Lower leg skin (tissue), 4 donors: ENCODE measurements at regions not wholly inside any gene's neighbourhood (a gene's known extent, or its start where the extent isn't known, plus 50 kb on each side); places are given as distances from the start of the nearest gene placed in this dataset.

Experiments used
- DNase-seq, 2 donors: peaks; one replicate each; pipeline ENCODE4 v3.0.0-alpha.2; 2019; ENCODE audit warnings: low spot score in 2 of 2
- H3K4me3 ChIP-seq: fragments of 200-600 bp; sonication (generic); 2 replicates; pipeline ENCODE4 v1.5.1; 2017; ENCODE audit warnings: mild to moderate bottlenecking, low read depth; ENCODE audit not compliant: poor library complexity, severe bottlenecking
- CTCF ChIP-seq, 3 donors: fragments of 450-650 bp; IDR thresholded peaks; one replicate each; pipeline ENCODE4 v1.5.1; 2016; ENCODE audit warnings: antibody characterized with exemption in 3 of 3, mild to moderate bottlenecking in 3 of 3, moderate library complexity in 2 of 3
- POLR2A ChIP-seq, 2 donors: fragments of 450-650 bp; IDR thresholded peaks; one replicate each; pipeline ENCODE4 v1.6.1; 2016 to 2017; ENCODE audit warnings: antibody characterized with exemption in 2 of 2, mild to moderate bottlenecking in 1 of 2, moderate library complexity in 1 of 2
- WGBS, 2 donors: methylation state at CpG; one replicate each; pipeline ENCODE4 v1.1.5; 2018; 5-methylcytosine and 5-hydroxymethylcytosine counted together
- intact Hi-C: fragments of 100-400 bp; cut with DNase I; formaldehyde crosslinking; loops from one replicate; pipeline ENCODE4 v1.15.0; 2023; ENCODE audit warnings: low total_unique reads

GRCh38 chr13:79097201-79097600, 308.9 kb downstream of the RBM26 start:
- TF ChIP-seq CTCF (IDR thresholded peaks at IDR 0.05), result no peak
- TF ChIP-seq POLR2A (IDR thresholded peaks at IDR 0.05), result no peak
- H3K4me3 ChIP-seq, result no peak overlapping the region
- intact Hi-C loops, result no loop called here
- 73 to 88% methylated on average over 1 of the region's 1 CpG for WGBS, 2 donors
- no peak for DNase-seq

- WGBS, 2 donors, result 15 to 20% methylated on average over 1 of the region's 1 CpG
- intact Hi-C loops, result no loop called here
- DNase-seq, result no peak
- TF ChIP-seq POLR2A (IDR thresholded peaks at IDR 0.05), result no peak
- TF ChIP-seq CTCF (IDR thresholded peaks at IDR 0.05), result no peak
- no peak overlapping the region for H3K4me3 ChIP-seq
Measured at GRCh38 chr13:79096099-79096498, 310.0 kb downstream of the RBM26 start.

GRCh38 chr13:79090552-79091124, 315.4 kb downstream of the RBM26 start:
- 74 to 76% methylated on average over 4 of the region's 4 CpGs for WGBS, 2 donors
- intact Hi-C loops, result no loop called here
- no peak for DNase-seq
- no peak for TF ChIP-seq POLR2A (IDR thresholded peaks at IDR 0.05)
- no peak for TF ChIP-seq CTCF (IDR thresholded peaks at IDR 0.05)
- no peak overlapping the region for H3K4me3 ChIP-seq

- TF ChIP-seq POLR2A (IDR thresholded peaks at IDR 0.05) (no peak), CTCF (IDR thresholded peaks at IDR 0.05) (no peak)
- 48 to 53% methylated on average over 4 of the region's 4 CpGs for WGBS, 2 donors
- no peak overlapping the region for H3K4me3 ChIP-seq
- intact Hi-C loops, result no loop called here
- DNase-seq, result no peak
Measured at GRCh38 chr13:79084802-79085424, 321.1 kb downstream of the RBM26 start.

GRCh38 chr13:79081942-79082341, 324.1 kb downstream of the RBM26 start:
- no peak for DNase-seq
- H3K4me3 ChIP-seq, result no peak overlapping the region
- TF ChIP-seq POLR2A (IDR thresholded peaks at IDR 0.05), result no peak
- TF ChIP-seq CTCF (IDR thresholded peaks at IDR 0.05), result no peak
- WGBS, 2 donors, result 86 to 89% methylated on average over 4 of the region's 4 CpGs
- intact Hi-C loops, result no loop called here

- intact Hi-C loops, result no loop called here
- no peak for TF ChIP-seq POLR2A (IDR thresholded peaks at IDR 0.05)
- TF ChIP-seq CTCF (IDR thresholded peaks at IDR 0.05), result no peak
- H3K4me3 ChIP-seq, result no peak overlapping the region
- DNase-seq, result no peak
- WGBS, 2 donors, result 74 to 79% methylated on average over 4 of the region's 4 CpGs
Measured at GRCh38 chr13:79079351-79079839, 326.7 kb downstream of the RBM26 start.
